ENCODE measurements at regions not wholly inside any gene's neighbourhood (a gene's known extent, or its start where the extent isn't known, plus 50 kb on each side); places are given as distances from the start of the nearest gene placed in this dataset.
A peak's percentile ranks its signal among the peaks of the same experiment; 100 is the strongest.

GRCh38 chr20:60073504-60073903, 115.3 kb downstream of the CDH26 start:
- Histone ChIP-seq H4K12ac (ENCODE audit: low read depth, low read length) (no peak overlapping the region), H4K91ac (ENCODE audit: low read depth, low read length) (no peak overlapping the region), H3K4ac (ENCODE audit: low read depth, low read length) (no peak overlapping the region), H3K23ac (ENCODE audit: low read length) (no peak overlapping the region), H3K14ac (ENCODE audit: low read length) (no peak overlapping the region), H2BK120ac (ENCODE audit: insufficient read depth, low read length, poor library complexity) (no peak overlapping the region), H3K4me3 (ENCODE audit: low read depth, low read length) (no peak overlapping the region), H3K4me2 (ENCODE audit: low read length) (no peak overlapping the region), H3K36me3 (ENCODE audit: control insufficient read depth in 1 of 2, insufficient read depth in 2 of 2, low read length in 2 of 2) (no peaks in the 10 kb centered on the region), H2BK5ac (ENCODE audit: low read depth, low read length, poor library complexity) (no peak overlapping the region), H3K27me3 (ENCODE audit: insufficient read depth, low read length) (no peaks in the 10 kb centered on the region), H3K9me3 (ENCODE audit: insufficient read depth, low read depth, low read length) (no peaks in the 10 kb centered on the region), H2AFZ (ENCODE audit: insufficient read depth, low read length, poor library complexity) (no peak overlapping the region), H3K9ac (ENCODE audit: low read length) (no peak overlapping the region), H2AK5ac (ENCODE audit: low read length) (no peak overlapping the region), H3K79me1 (ENCODE audit: low read length) (no peaks in the 10 kb centered on the region), H2BK12ac (ENCODE audit: low read length) (no peak overlapping the region), H3K4me1 (ENCODE audit: control insufficient read depth in 1 of 2, insufficient read depth in 2 of 2, low read length in 2 of 2) (no peaks in the 10 kb centered on the region), H3K27ac (ENCODE audit: low read depth, low read length) (no peak overlapping the region), H3K79me2 (ENCODE audit: control insufficient read depth, insufficient read depth, low read length, poor library complexity) (no peaks in the 10 kb centered on the region), H3K18ac (ENCODE audit: low read length) (no peak overlapping the region), H4K8ac (ENCODE audit: low read depth, low read length) (no peak overlapping the region)
- no peak for DNase-seq
- no CpG with 5 or more reads among the region's 5 CpGs for WGBS (ENCODE audit: extremely low coverage, insufficient coverage, insufficient read length)

GRCh38 chr20:60074276-60074675, 116.1 kb downstream of the CDH26 start:
- Histone ChIP-seq H4K12ac (ENCODE audit: low read depth, low read length) (no peak overlapping the region), H3K9me3 (ENCODE audit: insufficient read depth, low read depth, low read length) (no peaks in the 10 kb centered on the region), H2BK12ac (ENCODE audit: low read length) (no peak overlapping the region), H3K79me1 (ENCODE audit: low read length) (no peaks in the 10 kb centered on the region), H2AFZ (ENCODE audit: insufficient read depth, low read length, poor library complexity) (no peak overlapping the region), H2AK5ac (ENCODE audit: low read length) (no peak overlapping the region), H3K4ac (ENCODE audit: low read depth, low read length) (no peak overlapping the region), H2BK120ac (ENCODE audit: insufficient read depth, low read length, poor library complexity) (no peak overlapping the region), H4K8ac (ENCODE audit: low read depth, low read length) (no peak overlapping the region), H3K23ac (ENCODE audit: low read length) (no peak overlapping the region), H2BK5ac (ENCODE audit: low read depth, low read length, poor library complexity) (no peak overlapping the region), H3K4me1 (ENCODE audit: control insufficient read depth in 1 of 2, insufficient read depth in 2 of 2, low read length in 2 of 2) (no peaks in the 10 kb centered on the region), H3K4me3 (ENCODE audit: low read depth, low read length) (no peak overlapping the region), H3K9ac (ENCODE audit: low read length) (no peak overlapping the region), H3K18ac (ENCODE audit: low read length) (no peak overlapping the region), H4K91ac (ENCODE audit: low read depth, low read length) (no peak overlapping the region), H3K4me2 (ENCODE audit: low read length) (no peak overlapping the region), H3K79me2 (ENCODE audit: control insufficient read depth, insufficient read depth, low read length, poor library complexity) (no peaks in the 10 kb centered on the region), H3K14ac (ENCODE audit: low read length) (no peak overlapping the region), H3K27ac (ENCODE audit: low read depth, low read length) (no peak overlapping the region), H3K27me3 (ENCODE audit: insufficient read depth, low read length) (no peaks in the 10 kb centered on the region), H3K36me3 (ENCODE audit: control insufficient read depth in 1 of 2, insufficient read depth in 2 of 2, low read length in 2 of 2) (no peaks in the 10 kb centered on the region)
- no peak for DNase-seq
- WGBS (ENCODE audit: extremely low coverage, insufficient coverage, insufficient read length) = no CpG with 5 or more reads among the region's 10 CpGs

GRCh38 chr20:60078351-60079250, 120.4 kb downstream of the CDH26 start:
- no peak overlapping the region for H2BK12ac ChIP-seq (ENCODE audit: low read length)
- H3K4me3 ChIP-seq (ENCODE audit: low read depth, low read length) = no peak overlapping the region
- no peak overlapping the region for H4K8ac ChIP-seq (ENCODE audit: low read depth, low read length)
- H3K27ac ChIP-seq (ENCODE audit: low read depth, low read length) = no peak overlapping the region
- DNase-seq = peak in 1 of 2 donors; percentile 30
- no peak overlapping the region for H3K23ac ChIP-seq (ENCODE audit: low read length)
- H2BK120ac ChIP-seq (ENCODE audit: insufficient read depth, low read length, poor library complexity) = no peak overlapping the region
- no peak overlapping the region for H2AFZ ChIP-seq (ENCODE audit: insufficient read depth, low read length, poor library complexity)
- no peak overlapping the region for H2BK5ac ChIP-seq (ENCODE audit: low read depth, low read length, poor library complexity)
- no peak overlapping the region for H3K4ac ChIP-seq (ENCODE audit: low read depth, low read length)
- H3K4me1 ChIP-seq (ENCODE audit: control insufficient read depth in 1 of 2, insufficient read depth in 2 of 2, low read length in 2 of 2) = no peaks in the 10 kb centered on the region
- H4K12ac ChIP-seq (ENCODE audit: low read depth, low read length) = no peak overlapping the region
- WGBS (ENCODE audit: extremely low coverage, insufficient coverage, insufficient read length) = no CpG with 5 or more reads among the region's 15 CpGs
- no peak overlapping the region for H3K9ac ChIP-seq (ENCODE audit: low read length)
- no peak overlapping the region for H3K14ac ChIP-seq (ENCODE audit: low read length)
- H3K79me1 ChIP-seq (ENCODE audit: low read length) = no peaks in the 10 kb centered on the region
- H2AK5ac ChIP-seq (ENCODE audit: low read length) = no peak overlapping the region
- no peaks in the 10 kb centered on the region for H3K36me3 ChIP-seq (ENCODE audit: control insufficient read depth in 1 of 2, insufficient read depth in 2 of 2, low read length in 2 of 2)
- no peak overlapping the region for H3K4me2 ChIP-seq (ENCODE audit: low read length)
- H4K91ac ChIP-seq (ENCODE audit: low read depth, low read length) = no peak overlapping the region
- no peaks in the 10 kb centered on the region for H3K27me3 ChIP-seq (ENCODE audit: insufficient read depth, low read length)
- H3K9me3 ChIP-seq (ENCODE audit: insufficient read depth, low read depth, low read length) = no peaks in the 10 kb centered on the region
- no peak overlapping the region for H3K18ac ChIP-seq (ENCODE audit: low read length)
- H3K79me2 ChIP-seq (ENCODE audit: control insufficient read depth, insufficient read depth, low read length, poor library complexity) = no peaks in the 10 kb centered on the region

- no peak overlapping the region for H3K4me3 ChIP-seq (ENCODE audit: low read depth, low read length)
- no peak overlapping the region for H3K4me2 ChIP-seq (ENCODE audit: low read length)
- no peaks in the 10 kb centered on the region for H3K79me2 ChIP-seq (ENCODE audit: control insufficient read depth, insufficient read depth, low read length, poor library complexity)
- no peaks in the 10 kb centered on the region for H3K36me3 ChIP-seq (ENCODE audit: control insufficient read depth in 1 of 2, insufficient read depth in 2 of 2, low read length in 2 of 2)
- no peak overlapping the region for H3K4ac ChIP-seq (ENCODE audit: low read depth, low read length)
- no peaks in the 10 kb centered on the region for H3K79me1 ChIP-seq (ENCODE audit: low read length)
- no peak overlapping the region for H4K8ac ChIP-seq (ENCODE audit: low read depth, low read length)
- H3K9ac ChIP-seq (ENCODE audit: low read length) = no peak overlapping the region
- H2AK5ac ChIP-seq (ENCODE audit: low read length) = no peak overlapping the region
- H2BK12ac ChIP-seq (ENCODE audit: low read length) = no peak overlapping the region
- H3K9me3 ChIP-seq (ENCODE audit: insufficient read depth, low read depth, low read length) = peaks cover 1% of the 10 kb centered on the region
- no peak overlapping the region for H3K14ac ChIP-seq (ENCODE audit: low read length)
- DNase-seq = no peak
- no peak overlapping the region for H3K23ac ChIP-seq (ENCODE audit: low read length)
- H4K12ac ChIP-seq (ENCODE audit: low read depth, low read length) = no peak overlapping the region
- WGBS (ENCODE audit: extremely low coverage, insufficient coverage, insufficient read length) = no CpG with 5 or more reads among the region's 7 CpGs
- peaks cover 2% of the 10 kb centered on the region for H3K27me3 ChIP-seq (ENCODE audit: insufficient read depth, low read length)
- H3K18ac ChIP-seq (ENCODE audit: low read length) = no peak overlapping the region
- H3K27ac ChIP-seq (ENCODE audit: low read depth, low read length) = no peak overlapping the region
- no peak overlapping the region for H2AFZ ChIP-seq (ENCODE audit: insufficient read depth, low read length, poor library complexity)
- no peaks in the 10 kb centered on the region for H3K4me1 ChIP-seq (ENCODE audit: control insufficient read depth in 1 of 2, insufficient read depth in 2 of 2, low read length in 2 of 2)
- H4K91ac ChIP-seq (ENCODE audit: low read depth, low read length) = no peak overlapping the region
- H2BK5ac ChIP-seq (ENCODE audit: low read depth, low read length, poor library complexity) = no peak overlapping the region
- no peak overlapping the region for H2BK120ac ChIP-seq (ENCODE audit: insufficient read depth, low read length, poor library complexity)
Measured at GRCh38 chr20:60080401-60080800, 122.2 kb downstream of the CDH26 start.
